BJ (cell line): ENCODE measurements at regions not wholly inside any gene's neighbourhood (a gene's known extent, or its start where the extent isn't known, plus 50 kb on each side); places are given as distances from the start of the nearest gene placed in this dataset.
"Not testable (repeated sequence)": the region's sequence is repeated elsewhere in the genome, so short reads cannot be mapped to it uniquely, and the experiment has no call there.

Source experiments
- CTCF ChIA-PET: fragments of 350-600 bp; formaldehyde crosslinking; extraction: SDS; loops from one replicate; lab custom pipeline; 2021; ENCODE audit warnings: antibody characterized with exemption, inconsistent platforms; lab: Yijun Ruan, JAX
- POLR2A ChIA-PET: fragments of 300-600 bp; sonication (Branson Sonifier 250); formaldehyde crosslinking; extraction: SDS; loops from one replicate; lab custom pipeline; 2021; ENCODE audit warnings: antibody characterized with exemption; lab: Charles Lee
- DNase-seq: peaks from one replicate; pipeline ENCODE4 v3.0.0-alpha.2; 2011; ENCODE audit warnings: low read depth
- H3K27me3 ChIP-seq: 2 replicates; pipeline ENCODE4 v1.6.0; 2011; ENCODE audit warnings: low read length; ENCODE audit not compliant: control insufficient read depth, insufficient read depth
- H3K36me3 ChIP-seq: 2 replicates; pipeline ENCODE4 v1.5.1; 2011; ENCODE audit warnings: low read length; ENCODE audit not compliant: control insufficient read depth, insufficient read depth
- H3K4me3 ChIP-seq: 2 replicates; pipeline ENCODE4 v1.5.1; 2011; ENCODE audit warnings: low read depth, mild to moderate bottlenecking, control low read depth, low read length
- CTCF ChIP-seq: IDR thresholded peaks from 2 replicates; pipeline ENCODE4 v1.5.1; 2011; ENCODE audit warnings: low read depth, mild to moderate bottlenecking, control low read depth, inconsistent platforms, low read length, moderate library complexity; ENCODE audit not compliant: insufficient read depth

- ChIA-PET CTCF (interaction anchor here (1.7 kb wide), 1 partner anchor 9 kb away, joined by 6 read pairs; no protein-coding TSS in a partner anchor), POLR2A (no interaction called here)
- no peaks in the 10 kb centered on the region for H3K36me3 ChIP-seq
- DNase-seq: no peak
- H3K4me3 ChIP-seq: no peak overlapping the region
- TF ChIP-seq CTCF: no peak
- no peaks in the 10 kb centered on the region for H3K27me3 ChIP-seq
Observed at GRCh38 chr2:129914538-129915302, 64.7 kb upstream of the RAB6C start.

- DNase-seq: no peak
- no peaks in the 10 kb centered on the region for H3K27me3 ChIP-seq
- H3K36me3 ChIP-seq: no peaks in the 10 kb centered on the region
- no peak overlapping the region for H3K4me3 ChIP-seq
- no peak for TF ChIP-seq CTCF
- ChIA-PET CTCF (no interaction called here), POLR2A (no interaction called here)
Observed at GRCh38 chr2:129915303-129915840, 64.1 kb upstream of the RAB6C start.

- TF ChIP-seq CTCF: no peak
- Histone ChIP-seq H3K4me3 (no peak overlapping the region), H3K36me3 (no peaks in the 10 kb centered on the region), H3K27me3 (no peaks in the 10 kb centered on the region)
- POLR2A ChIA-PET: no interaction called here
- CTCF ChIA-PET: no interaction called here
- DNase-seq: no peak
Observed at GRCh38 chr2:129918604-129919003, 60.9 kb upstream of the RAB6C start.

GRCh38 chr2:129922571-129923264 lies 56.7 kb upstream of the RAB6C start:
- H3K36me3 ChIP-seq: no peaks in the 10 kb centered on the region
- CTCF ChIA-PET: interaction anchor here (1.2 to 1.8 kb wide), 2 partner anchors 9 to 33 kb away, joined by 5 to 6 read pairs; no protein-coding TSS in a partner anchor
- no peak overlapping the region for H3K4me3 ChIP-seq
- H3K27me3 ChIP-seq: no peaks in the 10 kb centered on the region
- no peak for DNase-seq
- TF ChIP-seq CTCF: no peak
- POLR2A ChIA-PET: no interaction called here

- peak; percentile 52 for TF ChIP-seq CTCF
- Histone ChIP-seq H3K4me3 (no peak overlapping the region), H3K27me3 (no peaks in the 10 kb centered on the region), H3K36me3 (no peaks in the 10 kb centered on the region)
- POLR2A ChIA-PET: no interaction called here
- DNase-seq: no peak
- CTCF ChIA-PET: interaction anchor here (0.8 to 1.8 kb wide), 4 partner anchors 10 to 1860 kb away, joined by 5 to 6 read pairs (median 5); no protein-coding TSS in a partner anchor
Observed at GRCh38 chr2:129923265-129924091, 56.0 kb upstream of the RAB6C start.

GRCh38 chr2:129924115-129924514 lies 55.4 kb upstream of the RAB6C start:
- H3K4me3 ChIP-seq, DNase-seq, H3K36me3 ChIP-seq, H3K27me3 ChIP-seq, POLR2A ChIA-PET: not testable (repeated sequence)
- CTCF ChIA-PET: interaction anchor here (0.8 to 1.8 kb wide), 4 partner anchors 11 to 1861 kb away, joined by 5 to 6 read pairs (median 5); no protein-coding TSS in a partner anchor
